ENCODE measurements at regions not wholly inside any gene's neighbourhood (a gene's known extent, or its start where the extent isn't known, plus 50 kb on each side); places are given as distances from the start of the nearest gene placed in this dataset.
"Not testable (repeated sequence)": the region's sequence is repeated elsewhere in the genome, so short reads cannot be mapped to it uniquely, and the experiment has no call there.

- peak overlapping the region; percentile 17 for H3K27ac Mint-ChIP-seq
- not testable (repeated sequence) for DNase-seq (ENCODE audit: low spot score in 2 of 2, unreplicated experiment in 2 of 2); H3K27me3 Mint-ChIP-seq (ENCODE audit: low read depth); H3K4me3 Mint-ChIP-seq; H3K9me3 Mint-ChIP-seq; H3K36me3 Mint-ChIP-seq
- H3K4me1 Mint-ChIP-seq = peaks cover 29% of the 10 kb centered on the region
Measured at GRCh38 chr17:20668316-20668715, 88.8 kb downstream of the CDRT15L2 start.

DNA sequence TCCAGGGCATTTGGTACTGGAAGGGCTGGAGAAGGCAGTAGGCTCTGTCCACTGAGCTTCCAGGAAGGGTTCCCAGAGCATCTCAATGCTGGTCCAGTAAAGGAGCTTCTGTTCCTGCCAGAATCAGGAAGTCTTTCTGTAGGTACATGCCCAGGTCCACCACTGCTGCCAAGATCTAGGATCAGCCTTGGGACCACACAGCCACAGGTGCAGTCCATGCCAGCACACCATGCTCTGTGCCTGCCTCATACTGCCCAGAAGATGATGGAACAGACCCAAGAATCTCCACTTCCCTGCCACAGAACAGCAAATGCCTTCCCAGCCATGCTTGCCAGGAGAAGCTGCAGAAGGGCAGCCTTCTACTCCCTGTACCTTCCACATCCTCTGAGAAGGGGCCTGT, 89.3 kb downstream of the CDRT15L2 start:
- not testable (repeated sequence) for H3K36me3 Mint-ChIP-seq; H3K4me3 Mint-ChIP-seq; H3K27ac Mint-ChIP-seq; H3K27me3 Mint-ChIP-seq (ENCODE audit: low read depth); DNase-seq (ENCODE audit: low spot score in 2 of 2, unreplicated experiment in 2 of 2); H3K9me3 Mint-ChIP-seq
- H3K4me1 Mint-ChIP-seq = peaks cover 29% of the 10 kb centered on the region

- H3K9me3 Mint-ChIP-seq; H3K4me3 Mint-ChIP-seq; H3K36me3 Mint-ChIP-seq; DNase-seq (ENCODE audit: low spot score in 2 of 2, unreplicated experiment in 2 of 2); H3K27ac Mint-ChIP-seq; H3K27me3 Mint-ChIP-seq (ENCODE audit: low read depth): not testable (repeated sequence)
- peaks cover 24% of the 10 kb centered on the region for H3K4me1 Mint-ChIP-seq
Measured at GRCh38 chr17:20670506-20670905, 91.0 kb downstream of the CDRT15L2 start.

GRCh38 chr17:20674374-20674773, 94.8 kb downstream of the CDRT15L2 start:
- H3K27me3 Mint-ChIP-seq (ENCODE audit: low read depth); H3K4me1 Mint-ChIP-seq; H3K27ac Mint-ChIP-seq; H3K4me3 Mint-ChIP-seq; DNase-seq (ENCODE audit: low spot score in 2 of 2, unreplicated experiment in 2 of 2); H3K36me3 Mint-ChIP-seq: not testable (repeated sequence)
- H3K9me3 Mint-ChIP-seq = peaks cover 13% of the 10 kb centered on the region

- not testable (repeated sequence) for H3K4me3 Mint-ChIP-seq; H3K27me3 Mint-ChIP-seq (ENCODE audit: low read depth); H3K4me1 Mint-ChIP-seq; DNase-seq (ENCODE audit: low spot score in 2 of 2, unreplicated experiment in 2 of 2); H3K27ac Mint-ChIP-seq; H3K36me3 Mint-ChIP-seq
- peaks cover 16% of the 10 kb centered on the region for H3K9me3 Mint-ChIP-seq
Measured at GRCh38 chr17:20675707-20676106, 96.2 kb downstream of the CDRT15L2 start.

GRCh38 chr17:20676656-20677055, 97.1 kb downstream of the CDRT15L2 start:
- H3K27ac Mint-ChIP-seq; H3K27me3 Mint-ChIP-seq (ENCODE audit: low read depth): not testable (repeated sequence)
- H3K9me3 Mint-ChIP-seq = peaks cover 16% of the 10 kb centered on the region

DNA sequence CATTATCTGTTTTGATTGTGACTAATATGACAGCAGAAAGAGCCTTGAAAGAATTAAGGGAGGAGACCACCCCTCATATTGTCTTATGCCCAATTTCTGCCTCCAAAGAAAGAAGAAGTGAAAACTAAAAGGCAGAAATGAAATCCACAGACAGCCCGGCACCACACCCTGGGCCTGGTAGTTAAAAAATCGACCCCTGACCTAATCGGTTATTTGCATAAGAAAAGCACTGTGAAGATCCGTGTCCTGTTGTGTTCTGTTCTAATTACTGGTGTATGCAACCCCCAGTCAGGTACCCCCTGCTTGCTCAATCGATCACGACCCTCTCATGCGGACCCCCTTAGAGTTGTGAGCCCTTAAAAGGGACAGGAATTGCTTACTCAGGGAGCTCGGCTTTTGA, 97.9 kb downstream of the CDRT15L2 start:
- not testable (repeated sequence) for H3K27ac Mint-ChIP-seq; H3K36me3 Mint-ChIP-seq; H3K4me3 Mint-ChIP-seq; H3K4me1 Mint-ChIP-seq; DNase-seq (ENCODE audit: low spot score in 2 of 2, unreplicated experiment in 2 of 2); H3K27me3 Mint-ChIP-seq (ENCODE audit: low read depth)
- peaks cover 16% of the 10 kb centered on the region for H3K9me3 Mint-ChIP-seq

More at GRCh38 chr17:20676656-20677055, 97.1 kb downstream of the CDRT15L2 start:
- H3K36me3 Mint-ChIP-seq; H3K4me3 Mint-ChIP-seq; H3K4me1 Mint-ChIP-seq; DNase-seq (ENCODE audit: low spot score in 2 of 2, unreplicated experiment in 2 of 2): not testable (repeated sequence)

GRCh38 chr17:20678424-20678823, 98.9 kb downstream of the CDRT15L2 start:
- not testable (repeated sequence) for DNase-seq (ENCODE audit: low spot score in 2 of 2, unreplicated experiment in 2 of 2); H3K4me3 Mint-ChIP-seq; H3K4me1 Mint-ChIP-seq; H3K27ac Mint-ChIP-seq; H3K36me3 Mint-ChIP-seq; H3K27me3 Mint-ChIP-seq (ENCODE audit: low read depth)
- H3K9me3 Mint-ChIP-seq = peaks cover 16% of the 10 kb centered on the region

- DNase-seq (ENCODE audit: low spot score in 2 of 2, unreplicated experiment in 2 of 2); H3K36me3 Mint-ChIP-seq; H3K4me1 Mint-ChIP-seq; H3K27me3 Mint-ChIP-seq (ENCODE audit: low read depth); H3K4me3 Mint-ChIP-seq: not testable (repeated sequence)
- H3K9me3 Mint-ChIP-seq = peaks cover 16% of the 10 kb centered on the region
- peak overlapping the region; percentile 47 for H3K27ac Mint-ChIP-seq
Measured at GRCh38 chr17:20681746-20682722, 102.5 kb downstream of the CDRT15L2 start.

DNA sequence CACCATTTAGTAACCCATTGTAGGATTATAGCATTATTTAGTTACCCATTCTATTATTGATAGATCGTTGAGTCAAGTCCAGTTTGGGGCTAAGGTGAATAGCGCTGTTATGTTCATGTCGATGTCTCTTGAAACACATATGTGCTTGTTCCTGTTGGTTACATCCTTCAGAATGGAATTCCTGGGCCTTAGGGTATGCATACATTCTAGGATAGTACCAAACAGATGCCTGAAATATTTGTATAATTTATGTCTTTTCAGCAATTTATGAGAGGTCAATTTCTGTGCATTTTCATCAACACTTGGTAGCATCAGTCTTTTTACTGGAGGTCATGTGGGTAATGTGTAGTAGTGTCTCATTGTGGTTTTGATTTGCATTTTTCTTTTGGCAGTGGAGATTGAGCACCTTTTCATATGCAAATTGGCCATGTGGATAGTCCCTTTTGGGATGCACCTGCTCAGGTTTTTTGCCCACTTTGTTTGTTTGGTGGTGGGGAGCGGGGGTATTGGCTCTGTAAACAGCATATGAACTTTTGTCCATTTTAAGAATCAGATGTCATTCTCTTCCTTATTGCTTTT, 104.2 kb downstream of the CDRT15L2 start:
- not testable (repeated sequence) for H3K36me3 Mint-ChIP-seq

GRCh38 chr17:20684975-20685374, 105.5 kb downstream of the CDRT15L2 start:
- H3K36me3 Mint-ChIP-seq; H3K4me3 Mint-ChIP-seq; H3K27ac Mint-ChIP-seq; H3K27me3 Mint-ChIP-seq (ENCODE audit: low read depth); H3K9me3 Mint-ChIP-seq; DNase-seq (ENCODE audit: low spot score in 2 of 2, unreplicated experiment in 2 of 2): not testable (repeated sequence)
- H3K4me1 Mint-ChIP-seq = peaks cover 15% of the 10 kb centered on the region

More for the DNA sequence above, 104.2 kb downstream of the CDRT15L2 start:
- H3K27ac Mint-ChIP-seq; DNase-seq (ENCODE audit: low spot score in 2 of 2, unreplicated experiment in 2 of 2); H3K9me3 Mint-ChIP-seq; H3K4me3 Mint-ChIP-seq; H3K4me1 Mint-ChIP-seq; H3K27me3 Mint-ChIP-seq (ENCODE audit: low read depth): not testable (repeated sequence)

DNA sequence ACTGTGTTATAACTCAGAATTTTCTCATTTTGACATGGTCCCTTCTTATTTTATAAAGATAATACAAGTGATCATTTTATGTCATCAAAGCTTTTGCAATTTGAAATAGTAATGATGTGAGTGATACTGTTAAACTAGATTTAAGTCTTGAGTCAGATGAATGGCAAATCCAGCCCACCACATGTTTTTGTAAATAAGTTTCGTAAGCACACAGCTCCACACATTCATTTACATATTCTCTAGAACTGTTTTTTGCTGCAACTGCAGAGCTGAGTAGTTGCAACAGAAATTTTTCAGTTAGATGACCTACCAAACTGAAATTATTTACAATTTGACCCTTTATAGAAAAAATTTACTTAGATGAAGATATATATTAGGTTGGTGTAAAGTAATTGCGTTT, 108.1 kb downstream of the CDRT15L2 start:
- not testable (repeated sequence) for DNase-seq (ENCODE audit: low spot score in 2 of 2, unreplicated experiment in 2 of 2); H3K36me3 Mint-ChIP-seq; H3K9me3 Mint-ChIP-seq; H3K27me3 Mint-ChIP-seq (ENCODE audit: low read depth); H3K27ac Mint-ChIP-seq; H3K4me3 Mint-ChIP-seq
- H3K4me1 Mint-ChIP-seq = peaks cover 13% of the 10 kb centered on the region

- not testable (repeated sequence) for H3K4me3 Mint-ChIP-seq; H3K36me3 Mint-ChIP-seq; H3K9me3 Mint-ChIP-seq; DNase-seq (ENCODE audit: low spot score in 2 of 2, unreplicated experiment in 2 of 2); H3K27me3 Mint-ChIP-seq (ENCODE audit: low read depth)
- Mint-ChIP-seq H3K4me1 (peaks cover 19% of the 10 kb centered on the region), H3K27ac (peak overlapping the region; percentile 62)
Measured at GRCh38 chr17:20689170-20689749, 109.7 kb downstream of the CDRT15L2 start.

DNA sequence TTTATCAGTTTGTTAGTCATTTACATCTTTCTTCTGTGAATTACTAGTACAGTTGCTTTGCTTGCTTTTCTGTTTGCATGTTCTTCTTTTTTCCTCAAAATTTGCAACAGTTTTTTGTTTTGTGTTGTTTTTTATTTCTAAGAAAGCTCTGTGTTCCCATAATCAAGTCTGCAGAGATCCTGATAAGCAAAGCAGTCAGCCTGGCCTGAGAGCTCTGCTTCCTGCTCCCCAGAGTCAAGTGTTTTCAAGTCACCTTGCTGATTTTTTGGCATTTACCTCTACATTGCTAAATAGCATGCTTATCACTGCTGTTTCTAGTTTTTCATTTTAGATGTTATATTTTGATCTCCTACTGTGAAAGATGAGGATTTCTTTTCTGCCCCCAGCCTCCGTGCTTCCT, 113.2 kb downstream of the CDRT15L2 start:
- not testable (repeated sequence) for H3K9me3 Mint-ChIP-seq; DNase-seq (ENCODE audit: low spot score in 2 of 2, unreplicated experiment in 2 of 2); H3K36me3 Mint-ChIP-seq; H3K4me3 Mint-ChIP-seq; H3K27me3 Mint-ChIP-seq (ENCODE audit: low read depth)
- peaks cover 28% of the 10 kb centered on the region for H3K4me1 Mint-ChIP-seq
- peak overlapping the region; percentile 50 for H3K27ac Mint-ChIP-seq

Data from mesothelial cell of epicardium (in vitro differentiated cells).